Pancreas (tissue), 10 donors: ENCODE measurements at regions not wholly inside any gene's neighbourhood (a gene's known extent, or its start where the extent isn't known, plus 50 kb on each side); places are given as distances from the start of the nearest gene placed in this dataset.

ENCODE experiments used
- ATAC-seq, 4 donors: fragments of 200-7000 bp; cut with Tn5 transposase; one replicate each; pipeline versions ENCODE4 v1.8.0 to v1.9.1; 2020; ENCODE audit warnings: mild to moderate bottlenecking in 4 of 4, moderate library complexity in 4 of 4
- DNase-seq, 6 donors: peaks; one replicate each; pipeline ENCODE4 v3.0.0-alpha.2; 2020
- FAIRE-seq: peaks from 2 replicates; lab custom pipeline; 2012; peaks lifted over from hg19 to GRCh38; lab: Jason Lieb, UNC
- H3K27ac ChIP-seq, 4 donors: fragments of 200-600 bp; sonication (generic); 1 replicate in 3 of 4; 2 replicates in 1 of 4; pipeline versions ENCODE4 v1.5.0 to v1.8.0; 2020
- H3K27me3 ChIP-seq, 4 donors: fragments of 200-600 bp; one replicate each; pipeline ENCODE4 v1.8.0; 2021
- H3K36me3 ChIP-seq, 3 donors: fragments of 200-600 bp; sonication (generic) in 1 of 3; one replicate each; pipeline versions ENCODE4 v1.5.0 to v1.8.0; 2020 to 2021
- H3K4me1 ChIP-seq, 3 donors: fragments of 200-600 bp; one replicate each; pipeline ENCODE4 v1.8.0; 2021
- H3K4me3 ChIP-seq, 4 donors: fragments of 200-600 bp; sonication (generic) in 2 of 4; one replicate each; pipeline versions ENCODE4 v1.5.0 to v1.8.0; 2020 to 2021
- H3K9me3 ChIP-seq, 4 donors: fragments of 200-600 bp; one replicate each; pipeline ENCODE4 v1.8.0; 2021
- WGBS, 2 donors: extraction: QIAGEN DNeasy Blood & Tissue Kit; methylation state at CpG; one replicate each; pipeline ENCODE4 v1.1.7; 2013; 5-methylcytosine and 5-hydroxymethylcytosine counted together
- intact Hi-C, 3 donors: fragments of 100-400 bp; cut with DNase I; formaldehyde crosslinking; loops; one replicate each; pipeline versions ENCODE4 v1.11.1 to v1.14.2; 2022
- TF ChIP-seq, protein P1 (sequence below), 4 donors: fragments of 200-600 bp; sonication (generic) in 3 of 4; IDR thresholded peaks; one replicate each; pipeline versions ENCODE4 v1.5.0 to v1.8.0; 2021; ENCODE audit warnings: antibody characterized with exemption in 4 of 4
- donor health status: healthy with polysubstance abuse.
- donor health status: DM: no; HTN: no; CAD: no; lungs with moderate emphysema.
- donor health status: DM: no; HTN: no; CAD: no.
- donor health status: control.
- donor health status: control.
- donor health status: Bipolar disorder and iron deficiency.
- donor health status: DM: yes; HTN: yes; CAD: no.
- donor health status: DM: no; HTN: no; CAD: no.
- donor health status: DM: no; HTN: no; CAD: no.
- donor health status: DM: yes; HTN: yes; CAD: no.

DNA sequence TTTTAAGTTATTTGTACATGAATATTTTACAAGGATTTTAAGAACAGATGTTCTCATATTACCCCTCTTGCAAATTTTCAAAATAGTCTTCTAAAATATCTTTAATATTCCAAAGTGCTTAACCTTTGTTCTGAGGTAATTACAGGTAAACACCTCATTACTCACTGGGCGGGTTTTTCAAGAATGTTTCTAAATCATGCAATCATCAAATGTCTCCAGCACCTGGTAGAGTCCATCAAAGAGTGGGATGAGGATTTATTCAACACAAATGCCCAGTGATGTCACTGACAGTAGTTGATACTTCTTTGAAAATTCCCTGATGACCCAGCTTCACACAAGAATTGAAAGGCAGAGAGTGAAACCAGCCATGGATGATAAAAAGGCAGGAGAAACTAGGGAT is 114.4 kb downstream of the SEC61B start:
- intact Hi-C loops = no loop called here
- no peaks in the 10 kb centered on the region for H3K36me3 ChIP-seq
- 73 to 79% methylated on average over 1 of the region's 1 CpG for WGBS, 2 donors
- H3K4me1 ChIP-seq = no peaks in the 10 kb centered on the region
- H3K4me3 ChIP-seq = no peak overlapping the region
- FAIRE-seq (no peak), DNase-seq (no peak), ATAC-seq (no peak)
- H3K9me3 ChIP-seq = no peaks in the 10 kb centered on the region
- TF ChIP-seq, protein P1, sequence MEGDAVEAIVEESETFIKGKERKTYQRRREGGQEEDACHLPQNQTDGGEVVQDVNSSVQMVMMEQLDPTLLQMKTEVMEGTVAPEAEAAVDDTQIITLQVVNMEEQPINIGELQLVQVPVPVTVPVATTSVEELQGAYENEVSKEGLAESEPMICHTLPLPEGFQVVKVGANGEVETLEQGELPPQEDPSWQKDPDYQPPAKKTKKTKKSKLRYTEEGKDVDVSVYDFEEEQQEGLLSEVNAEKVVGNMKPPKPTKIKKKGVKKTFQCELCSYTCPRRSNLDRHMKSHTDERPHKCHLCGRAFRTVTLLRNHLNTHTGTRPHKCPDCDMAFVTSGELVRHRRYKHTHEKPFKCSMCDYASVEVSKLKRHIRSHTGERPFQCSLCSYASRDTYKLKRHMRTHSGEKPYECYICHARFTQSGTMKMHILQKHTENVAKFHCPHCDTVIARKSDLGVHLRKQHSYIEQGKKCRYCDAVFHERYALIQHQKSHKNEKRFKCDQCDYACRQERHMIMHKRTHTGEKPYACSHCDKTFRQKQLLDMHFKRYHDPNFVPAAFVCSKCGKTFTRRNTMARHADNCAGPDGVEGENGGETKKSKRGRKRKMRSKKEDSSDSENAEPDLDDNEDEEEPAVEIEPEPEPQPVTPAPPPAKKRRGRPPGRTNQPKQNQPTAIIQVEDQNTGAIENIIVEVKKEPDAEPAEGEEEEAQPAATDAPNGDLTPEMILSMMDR (IDR thresholded peaks at IDR 0.05) = no peak
- no peak overlapping the region for H3K27ac ChIP-seq
- no peaks in the 10 kb centered on the region for H3K27me3 ChIP-seq

DNA sequence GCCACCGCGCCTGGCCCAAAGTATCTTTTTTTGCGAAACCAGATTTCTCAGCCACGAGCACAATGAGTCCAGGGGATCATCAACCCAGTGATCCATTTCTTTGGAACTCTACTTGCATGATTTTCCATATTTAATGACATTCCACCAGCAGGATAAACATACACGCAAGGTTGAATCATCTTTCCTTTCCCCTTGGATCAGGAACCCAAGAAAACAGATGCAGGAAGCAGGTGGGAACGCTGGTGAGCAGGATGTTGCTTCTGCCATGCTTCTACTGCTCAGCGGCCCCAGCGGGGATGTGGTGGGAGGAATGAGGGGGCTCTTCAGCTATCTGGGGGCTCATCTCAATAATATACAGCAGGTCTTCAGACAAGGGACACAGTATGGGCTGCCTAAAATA is 118.2 kb downstream of the SEC61B start:
- FAIRE-seq (no peak), DNase-seq (no peak), ATAC-seq (no peak)
- Histone ChIP-seq H3K36me3 (no peaks in the 10 kb centered on the region), H3K27ac (no peak overlapping the region), H3K4me3 (no peak overlapping the region), H3K4me1 (no peaks in the 10 kb centered on the region), H3K9me3 (no peaks in the 10 kb centered on the region), H3K27me3 (no peaks in the 10 kb centered on the region)
- 91 to 92% methylated on average over 8 of the region's 8 CpGs for whole genome bisulfite sequencing, 2 donors
- TF ChIP-seq, protein P1 (IDR thresholded peaks at IDR 0.05) = no peak
- intact Hi-C loops = no loop called here

DNA sequence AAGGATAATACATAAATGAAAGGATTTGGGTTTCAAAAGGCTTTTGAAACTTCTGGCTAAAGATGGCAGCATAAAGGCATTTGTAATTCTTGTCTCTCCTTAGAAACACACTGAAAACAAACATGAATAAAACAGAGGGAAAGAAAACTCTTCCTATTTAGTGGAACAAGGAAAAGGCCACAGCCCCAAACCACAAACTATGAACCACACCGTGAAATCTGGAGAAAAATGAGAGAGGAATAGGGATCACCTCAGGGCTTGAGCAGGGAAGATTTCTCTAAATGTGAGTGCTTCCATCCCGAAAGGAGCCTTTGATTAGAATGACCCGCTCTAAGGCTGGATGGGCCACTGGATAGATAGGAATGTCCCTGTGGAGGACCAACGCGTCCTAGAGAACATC is 119.6 kb downstream of the SEC61B start:
- Histone ChIP-seq H3K27ac (no peak overlapping the region), H3K4me3 (no peak overlapping the region), H3K9me3 (no peaks in the 10 kb centered on the region), H3K27me3 (no peaks in the 10 kb centered on the region), H3K4me1 (no peaks in the 10 kb centered on the region), H3K36me3 (no peaks in the 10 kb centered on the region)
- DNase-seq = no peak
- TF ChIP-seq, protein P1 (IDR thresholded peaks at IDR 0.05) = no peak
- ATAC-seq = no peak
- WGBS, 2 donors = 84 to 88% methylated on average over 5 of the region's 5 CpGs
- intact Hi-C loops = no loop called here
- FAIRE-seq = no peak

DNA sequence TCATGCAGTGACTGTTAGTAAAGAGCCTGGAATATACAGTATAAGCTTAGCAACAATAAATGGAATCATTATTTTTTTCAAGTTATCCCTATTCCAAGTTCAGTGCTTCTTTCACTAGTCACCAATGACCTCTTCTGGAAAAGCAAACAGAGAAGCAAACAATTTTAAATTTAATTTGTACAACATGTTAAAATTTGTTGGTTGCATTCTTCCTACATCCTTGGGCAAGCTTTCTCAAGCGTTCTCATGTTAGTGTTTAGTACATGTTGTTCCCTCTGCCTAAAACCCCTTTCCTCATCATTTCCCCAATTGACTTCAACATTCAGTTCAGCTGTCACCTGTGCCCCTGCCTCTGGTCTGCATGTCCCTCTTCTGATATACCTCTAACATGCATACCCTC is 123.4 kb downstream of the SEC61B start:
- H3K4me1 ChIP-seq = no peaks in the 10 kb centered on the region
- 81 to 87% methylated on average over 1 of the region's 1 CpG for WGBS, 2 donors
- TF ChIP-seq, protein P1 (IDR thresholded peaks at IDR 0.05) = no peak
- FAIRE-seq (no peak), ATAC-seq (no peak), DNase-seq (no peak)
- no peak overlapping the region for H3K27ac ChIP-seq
- no peaks in the 10 kb centered on the region for H3K36me3 ChIP-seq
- H3K27me3 ChIP-seq = no peaks in the 10 kb centered on the region
- no peaks in the 10 kb centered on the region for H3K9me3 ChIP-seq
- H3K4me3 ChIP-seq = no peak overlapping the region
- intact Hi-C loops = no loop called here

DNA sequence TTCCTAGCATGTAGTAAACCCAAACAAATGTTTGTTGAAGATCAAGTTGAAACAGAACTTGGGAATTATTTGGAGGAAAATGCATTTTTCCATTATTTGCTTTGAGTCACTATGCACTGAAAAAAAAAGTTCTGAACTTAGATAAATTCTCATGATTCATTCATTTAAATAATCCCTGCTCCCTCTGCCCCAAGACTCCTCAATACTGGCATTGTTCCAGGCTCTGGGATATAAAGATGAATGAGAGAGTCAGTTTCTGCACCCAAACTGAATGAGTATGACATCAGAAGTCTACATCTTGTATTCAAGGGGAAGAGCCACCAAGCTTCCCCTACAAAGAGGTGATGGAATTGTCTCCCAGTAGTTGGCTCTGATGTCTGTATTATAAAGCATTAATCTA is 123.9 kb downstream of the SEC61B start:
- Histone ChIP-seq H3K4me3 (no peak overlapping the region), H3K4me1 (no peaks in the 10 kb centered on the region), H3K27ac (no peak overlapping the region), H3K27me3 (no peaks in the 10 kb centered on the region), H3K9me3 (no peaks in the 10 kb centered on the region), H3K36me3 (no peaks in the 10 kb centered on the region)
- FAIRE-seq (no peak), DNase-seq (no peak), ATAC-seq (no peak)
- TF ChIP-seq, protein P1 (IDR thresholded peaks at IDR 0.05) = no peak
- intact Hi-C loops = no loop called here
